ENCODE measurements at regions not wholly inside any gene's neighbourhood (a gene's known extent, or its start where the extent isn't known, plus 50 kb on each side); places are given as distances from the start of the nearest gene placed in this dataset.

DNA sequence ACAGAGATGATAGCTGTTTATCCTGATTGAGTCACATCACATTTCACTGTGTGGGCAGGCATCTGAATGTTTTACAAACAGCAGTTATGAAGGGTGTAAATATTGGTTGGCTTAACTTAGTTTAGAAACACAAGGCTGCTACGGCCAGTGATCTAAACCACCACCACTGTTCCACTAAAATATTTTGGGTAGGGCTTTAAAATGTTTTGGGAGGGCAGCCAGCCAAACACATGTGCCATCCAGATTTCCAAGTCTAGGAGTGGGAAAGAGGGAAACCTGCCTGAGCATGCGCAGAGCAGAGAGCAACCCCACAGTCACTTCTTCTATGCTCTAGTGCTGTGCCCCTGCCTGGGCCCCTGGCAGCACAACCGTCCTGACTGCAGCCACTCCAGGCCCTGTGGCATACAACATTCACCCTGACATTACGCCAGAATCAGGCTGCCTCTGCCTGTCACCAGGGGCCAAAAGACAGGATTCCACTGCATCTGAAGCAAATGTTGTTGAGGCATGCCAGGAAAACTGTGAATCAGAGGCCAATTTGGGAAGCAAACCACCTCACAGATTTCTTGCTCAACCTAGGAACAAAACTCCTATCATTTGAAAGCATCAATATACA lies 74.8 kb upstream of the COL5A2 start:
- Mint-ChIP-seq H3K27ac (no peak overlapping the region), H3K4me1 (ENCODE audit: low read depth) (no peaks in the 10 kb centered on the region), H3K27me3 (ENCODE audit: insufficient read depth) (no peaks in the 10 kb centered on the region), H3K9me3 (no peaks in the 10 kb centered on the region), H3K4me3 (no peak overlapping the region), H3K36me3 (ENCODE audit: low read depth) (no peaks in the 10 kb centered on the region)
- intact Hi-C loops (cut with micrococcal nuclease), result no loop called here
- no peak for DNase-seq (ENCODE audit: low spot score)

- Mint-ChIP-seq H3K27me3 (ENCODE audit: insufficient read depth) (no peaks in the 10 kb centered on the region), H3K4me3 (no peak overlapping the region)
- intact Hi-C loops (cut with micrococcal nuclease), result no loop called here
Observed at GRCh38 chr2:189255711-189256110, 76.2 kb upstream of the COL5A2 start.

DNA sequence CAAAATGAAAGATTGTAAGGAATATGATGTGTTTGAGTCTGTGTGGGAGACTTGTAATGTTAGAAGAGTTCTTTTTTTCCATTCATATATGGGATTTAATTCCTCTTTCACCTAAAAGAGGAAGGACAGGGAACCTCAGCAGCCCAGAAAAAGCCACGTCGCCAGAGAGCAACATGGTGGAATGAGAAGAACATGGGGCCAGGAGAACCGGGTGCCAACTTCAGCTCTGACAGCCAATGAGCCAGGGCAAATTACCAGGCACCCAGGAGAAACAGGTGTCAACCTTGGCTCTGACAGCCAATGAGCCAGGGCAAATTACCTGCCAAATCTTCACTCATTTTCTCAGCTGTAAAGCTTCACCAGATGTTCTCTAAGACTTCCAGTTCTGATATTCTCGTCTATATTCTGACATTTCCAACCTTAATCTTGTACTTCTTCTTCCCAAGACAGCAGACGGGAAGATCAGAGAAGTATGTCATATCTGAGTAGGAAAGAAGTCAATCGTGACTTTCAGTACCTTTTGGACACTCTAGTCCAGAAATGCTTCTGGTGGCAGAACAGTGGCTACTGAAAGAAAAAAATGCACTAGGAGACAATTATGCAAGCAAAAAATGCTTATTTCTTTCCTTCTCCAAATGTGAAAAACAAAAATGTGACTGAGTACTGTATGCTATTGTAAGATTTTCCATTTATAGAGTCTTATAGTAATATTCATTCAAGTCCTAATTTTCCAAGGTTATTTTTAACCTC lies 79.2 kb upstream of the COL5A2 start:
- intact Hi-C loops (cut with micrococcal nuclease), result no loop called here
- Mint-ChIP-seq H3K4me1 (ENCODE audit: low read depth) (no peaks in the 10 kb centered on the region), H3K27me3 (ENCODE audit: insufficient read depth) (no peaks in the 10 kb centered on the region), H3K4me3 (no peak overlapping the region), H3K9me3 (no peaks in the 10 kb centered on the region), H3K36me3 (ENCODE audit: low read depth) (no peaks in the 10 kb centered on the region), H3K27ac (no peak overlapping the region)
- DNase-seq (ENCODE audit: low spot score), result no peak

More at GRCh38 chr2:189255711-189256110, 76.2 kb upstream of the COL5A2 start:
- no peak for DNase-seq (ENCODE audit: low spot score)
- no peaks in the 10 kb centered on the region for H3K4me1 Mint-ChIP-seq (ENCODE audit: low read depth)
- H3K27ac Mint-ChIP-seq, result no peak overlapping the region
- H3K9me3 Mint-ChIP-seq, result no peaks in the 10 kb centered on the region
- no peaks in the 10 kb centered on the region for H3K36me3 Mint-ChIP-seq (ENCODE audit: low read depth)

GRCh38 chr2:189260361-189260814 lies 80.8 kb upstream of the COL5A2 start:
- H3K4me1 Mint-ChIP-seq (ENCODE audit: low read depth), result no peaks in the 10 kb centered on the region
- DNase-seq (ENCODE audit: low spot score), result no peak
- intact Hi-C loops (cut with micrococcal nuclease), result no loop called here
- H3K9me3 Mint-ChIP-seq, result no peaks in the 10 kb centered on the region
- no peaks in the 10 kb centered on the region for H3K36me3 Mint-ChIP-seq (ENCODE audit: low read depth)
- H3K4me3 Mint-ChIP-seq, result no peak overlapping the region
- H3K27me3 Mint-ChIP-seq (ENCODE audit: insufficient read depth), result no peaks in the 10 kb centered on the region
- H3K27ac Mint-ChIP-seq, result no peak overlapping the region

- Mint-ChIP-seq H3K4me1 (ENCODE audit: low read depth) (no peaks in the 10 kb centered on the region), H3K36me3 (ENCODE audit: low read depth) (no peaks in the 10 kb centered on the region), H3K4me3 (no peak overlapping the region), H3K9me3 (no peaks in the 10 kb centered on the region), H3K27ac (no peak overlapping the region), H3K27me3 (ENCODE audit: insufficient read depth) (no peaks in the 10 kb centered on the region)
- no peak for DNase-seq (ENCODE audit: low spot score)
- intact Hi-C loops (cut with micrococcal nuclease), result no loop called here
Observed at GRCh38 chr2:189261431-189261841, 81.9 kb upstream of the COL5A2 start.

DNA sequence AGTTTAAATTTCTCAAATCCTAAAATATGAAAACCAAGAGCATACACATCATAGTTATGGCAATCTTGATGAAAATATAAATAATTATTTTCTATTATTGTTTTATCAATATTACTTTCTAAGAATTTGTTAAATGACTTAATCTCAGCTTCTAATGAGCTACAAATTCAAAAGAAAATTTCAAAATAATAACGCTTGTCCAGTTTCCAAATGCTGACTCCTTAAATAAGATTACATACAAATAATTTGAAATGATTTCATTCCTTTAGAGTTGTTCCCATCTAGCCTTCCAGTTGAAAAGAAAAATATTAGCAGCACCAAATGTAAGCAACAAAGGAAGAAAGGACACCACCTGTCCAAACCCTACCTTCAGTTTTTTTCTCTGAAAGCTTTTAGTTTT lies 82.4 kb upstream of the COL5A2 start:
- Mint-ChIP-seq H3K9me3 (no peaks in the 10 kb centered on the region), H3K27ac (no peak overlapping the region), H3K36me3 (ENCODE audit: low read depth) (no peaks in the 10 kb centered on the region), H3K27me3 (ENCODE audit: insufficient read depth) (no peaks in the 10 kb centered on the region), H3K4me1 (ENCODE audit: low read depth) (no peaks in the 10 kb centered on the region), H3K4me3 (no peak overlapping the region)
- no peak for DNase-seq (ENCODE audit: low spot score)
- intact Hi-C loops (cut with micrococcal nuclease), result no loop called here

DNA sequence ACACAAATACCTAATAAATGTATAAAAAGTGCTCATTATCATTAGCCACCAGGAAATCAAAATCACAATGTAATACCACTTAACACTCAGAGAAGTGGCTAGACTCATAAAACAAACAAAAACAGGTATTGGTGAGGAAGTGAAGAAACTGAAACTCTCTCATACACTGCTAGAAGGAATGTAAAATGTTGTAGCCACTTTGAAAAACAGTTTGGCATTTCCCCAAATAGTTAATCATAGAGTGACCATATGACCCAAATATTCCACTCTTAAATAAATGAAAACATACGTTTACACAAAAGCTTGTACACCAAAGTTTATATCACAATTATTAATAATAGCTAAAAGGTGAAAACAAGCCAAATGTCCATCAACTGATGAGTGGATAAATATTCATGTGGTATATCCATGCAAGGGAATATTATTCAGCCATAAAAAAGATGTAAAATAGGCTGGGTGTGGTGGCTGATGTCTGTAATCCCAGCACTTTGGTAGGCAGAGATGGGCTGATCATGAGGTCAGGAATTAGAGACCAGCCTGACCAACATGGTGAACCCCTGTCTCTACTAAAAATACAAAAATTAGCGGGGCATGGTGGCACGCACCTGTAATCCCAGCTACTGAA lies 86.2 kb upstream of the COL5A2 start:
- Mint-ChIP-seq H3K27me3 (ENCODE audit: insufficient read depth) (no peaks in the 10 kb centered on the region), H3K27ac (no peak overlapping the region), H3K4me1 (ENCODE audit: low read depth) (no peaks in the 10 kb centered on the region), H3K4me3 (no peak overlapping the region), H3K36me3 (ENCODE audit: low read depth) (no peaks in the 10 kb centered on the region), H3K9me3 (no peaks in the 10 kb centered on the region)
- intact Hi-C loops (cut with micrococcal nuclease), result no loop called here
- no peak for DNase-seq (ENCODE audit: low spot score)

- Mint-ChIP-seq H3K4me3 (no peak overlapping the region), H3K36me3 (ENCODE audit: low read depth) (no peaks in the 10 kb centered on the region), H3K4me1 (ENCODE audit: low read depth) (no peaks in the 10 kb centered on the region), H3K27ac (no peak overlapping the region), H3K9me3 (peaks cover 5% of the 10 kb centered on the region), H3K27me3 (ENCODE audit: insufficient read depth) (no peaks in the 10 kb centered on the region)
- intact Hi-C loops (cut with micrococcal nuclease), result no loop called here
- no peak for DNase-seq (ENCODE audit: low spot score)
Observed at GRCh38 chr2:189267491-189267890, 87.9 kb upstream of the COL5A2 start.

DNA sequence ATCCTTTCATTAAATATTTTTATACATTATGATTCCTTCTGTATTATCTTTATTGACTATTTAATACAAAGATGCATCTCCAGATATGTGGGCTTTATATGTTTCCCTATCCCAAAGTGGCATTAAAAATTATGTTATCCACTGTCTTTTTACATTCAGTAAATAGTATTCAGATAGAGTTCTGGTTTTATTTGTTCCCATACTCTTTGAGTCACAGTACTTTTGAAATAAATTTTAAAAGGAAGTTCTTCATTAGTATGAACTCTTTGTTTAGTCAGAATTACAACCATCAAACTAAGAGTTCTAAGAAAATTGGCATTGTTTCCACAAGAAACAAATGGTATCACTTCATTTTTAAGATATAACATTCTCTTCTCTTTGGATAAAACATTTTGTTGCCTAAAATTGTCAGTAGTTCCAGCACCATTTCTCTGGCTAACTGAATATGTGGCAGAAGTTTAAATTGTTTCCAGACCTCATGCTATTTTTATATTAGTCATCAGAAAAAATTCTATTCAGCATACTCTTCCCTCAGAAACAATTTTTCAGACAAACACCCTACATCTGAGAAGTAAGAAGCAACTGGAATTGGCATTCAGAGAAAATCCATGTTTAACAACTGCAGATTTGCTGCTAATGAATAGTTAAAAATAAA lies 88.5 kb upstream of the COL5A2 start:
- H3K36me3 Mint-ChIP-seq (ENCODE audit: low read depth), result no peaks in the 10 kb centered on the region
- DNase-seq (ENCODE audit: low spot score), result no peak
- intact Hi-C loops (cut with micrococcal nuclease), result no loop called here
- H3K4me1 Mint-ChIP-seq (ENCODE audit: low read depth), result no peaks in the 10 kb centered on the region
- no peak overlapping the region for H3K4me3 Mint-ChIP-seq
- H3K9me3 Mint-ChIP-seq, result peaks cover 5% of the 10 kb centered on the region
- no peak overlapping the region for H3K27ac Mint-ChIP-seq
- H3K27me3 Mint-ChIP-seq (ENCODE audit: insufficient read depth), result no peaks in the 10 kb centered on the region

- H3K4me1 Mint-ChIP-seq (ENCODE audit: low read depth), result no peaks in the 10 kb centered on the region
- intact Hi-C loops (cut with micrococcal nuclease), result no loop called here
- peaks cover 5% of the 10 kb centered on the region for H3K9me3 Mint-ChIP-seq
- H3K27me3 Mint-ChIP-seq (ENCODE audit: insufficient read depth), result no peaks in the 10 kb centered on the region
- H3K27ac Mint-ChIP-seq, result no peak overlapping the region
- H3K36me3 Mint-ChIP-seq (ENCODE audit: low read depth), result no peaks in the 10 kb centered on the region
- no peak for DNase-seq (ENCODE audit: low spot score)
- no peak overlapping the region for H3K4me3 Mint-ChIP-seq
Observed at GRCh38 chr2:189268763-189269162, 89.2 kb upstream of the COL5A2 start.

DNA sequence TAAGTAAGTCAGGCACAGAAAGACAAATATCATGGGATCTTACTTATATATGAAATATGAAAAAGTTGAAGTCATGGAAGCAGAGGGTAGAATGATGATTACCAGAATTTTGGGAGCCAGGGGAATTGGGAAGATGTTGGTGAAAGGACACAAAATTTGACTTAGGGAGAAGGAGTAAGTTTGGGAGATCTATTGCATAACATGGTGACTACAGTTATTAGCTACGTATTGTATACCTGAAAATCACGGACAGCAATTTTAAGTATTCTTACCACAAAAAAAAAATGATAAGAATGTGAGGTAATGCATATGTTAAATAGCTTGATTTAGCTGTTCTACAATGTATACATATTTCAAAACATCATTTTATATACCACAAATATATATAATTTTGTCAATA lies 94.2 kb upstream of the COL5A2 start:
- no peak overlapping the region for H3K4me3 Mint-ChIP-seq
- intact Hi-C loops (cut with micrococcal nuclease), result no loop called here
- H3K4me1 Mint-ChIP-seq (ENCODE audit: low read depth), result no peaks in the 10 kb centered on the region
- no peaks in the 10 kb centered on the region for H3K36me3 Mint-ChIP-seq (ENCODE audit: low read depth)
- no peak for DNase-seq (ENCODE audit: low spot score)
- H3K9me3 Mint-ChIP-seq, result peaks cover 5% of the 10 kb centered on the region
- no peak overlapping the region for H3K27ac Mint-ChIP-seq
- no peaks in the 10 kb centered on the region for H3K27me3 Mint-ChIP-seq (ENCODE audit: insufficient read depth)

DNA sequence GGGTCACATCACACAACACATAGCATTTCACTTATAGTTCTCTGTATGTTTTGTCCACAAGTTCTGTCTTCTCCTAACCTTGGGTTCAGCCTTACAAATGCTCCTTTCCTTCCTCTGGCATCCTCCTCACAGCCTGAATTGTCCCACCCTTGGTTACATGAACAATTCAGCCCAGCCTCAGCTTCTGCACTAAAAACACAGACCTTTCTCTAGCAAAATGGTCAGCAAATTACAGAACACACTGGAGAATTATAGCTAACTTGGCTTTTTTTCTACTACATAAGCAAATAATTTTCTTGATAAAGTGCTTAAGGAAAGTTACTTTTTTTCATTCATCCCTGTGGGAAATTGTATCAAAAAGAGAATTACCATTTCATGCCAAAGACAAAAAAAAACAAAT lies 94.8 kb upstream of the COL5A2 start:
- H3K27ac Mint-ChIP-seq, result no peak overlapping the region
- no peaks in the 10 kb centered on the region for H3K4me1 Mint-ChIP-seq (ENCODE audit: low read depth)
- H3K36me3 Mint-ChIP-seq (ENCODE audit: low read depth), result no peaks in the 10 kb centered on the region
- H3K4me3 Mint-ChIP-seq, result no peak overlapping the region
- no peak for DNase-seq (ENCODE audit: low spot score)
- intact Hi-C loops (cut with micrococcal nuclease), result no loop called here
- H3K9me3 Mint-ChIP-seq, result peaks cover 5% of the 10 kb centered on the region
- no peaks in the 10 kb centered on the region for H3K27me3 Mint-ChIP-seq (ENCODE audit: insufficient read depth)

GRCh38 chr2:189276277-189276676 lies 96.7 kb upstream of the COL5A2 start:
- DNase-seq (ENCODE audit: low spot score), result no peak
- H3K36me3 Mint-ChIP-seq (ENCODE audit: low read depth), result no peaks in the 10 kb centered on the region
- H3K27ac Mint-ChIP-seq, result no peak overlapping the region
- no peaks in the 10 kb centered on the region for H3K27me3 Mint-ChIP-seq (ENCODE audit: insufficient read depth)
- intact Hi-C loops (cut with micrococcal nuclease), result no loop called here
- H3K9me3 Mint-ChIP-seq, result peaks cover 5% of the 10 kb centered on the region
- no peaks in the 10 kb centered on the region for H3K4me1 Mint-ChIP-seq (ENCODE audit: low read depth)
- no peak overlapping the region for H3K4me3 Mint-ChIP-seq
